ENCODE measurements at regions not wholly inside any gene's neighbourhood (a gene's known extent, or its start where the extent isn't known, plus 50 kb on each side); places are given as distances from the start of the nearest gene placed in this dataset.
A peak's percentile ranks its signal among the peaks of the same experiment; 100 is the strongest.

GRCh38 chr6:84467296-84467695 lies 239.9 kb upstream of the CEP162 start:
- Mint-ChIP-seq H3K27me3 (ENCODE audit: unreplicated experiment) (peaks cover 4% of the 10 kb centered on the region), H3K36me3 (ENCODE audit: unreplicated experiment) (no peaks in the 10 kb centered on the region), H3K4me1 (ENCODE audit: unreplicated experiment) (peaks cover 20% of the 10 kb centered on the region), H3K27ac (ENCODE audit: unreplicated experiment) (no peak overlapping the region), H3K9me3 (ENCODE audit: unreplicated experiment) (no peaks in the 10 kb centered on the region), H3K4me3 (ENCODE audit: unreplicated experiment) (no peak overlapping the region)
- DNase-seq (ENCODE audit: extremely low spot score, unreplicated experiment): no peak
- TF ChIP-seq CTCF (IDR thresholded peaks at IDR 0.05): no peak

GRCh38 chr6:84466511-84466910 lies 239.1 kb upstream of the CEP162 start:
- TF ChIP-seq CTCF (IDR thresholded peaks at IDR 0.05): no peak
- Mint-ChIP-seq H3K4me3 (ENCODE audit: unreplicated experiment) (no peak overlapping the region), H3K27me3 (ENCODE audit: unreplicated experiment) (peaks cover under 1% of the 10 kb centered on the region), H3K9me3 (ENCODE audit: unreplicated experiment) (no peaks in the 10 kb centered on the region), H3K36me3 (ENCODE audit: unreplicated experiment) (no peaks in the 10 kb centered on the region), H3K27ac (ENCODE audit: unreplicated experiment) (no peak overlapping the region), H3K4me1 (ENCODE audit: unreplicated experiment) (peaks cover 25% of the 10 kb centered on the region)
- no peak for DNase-seq (ENCODE audit: extremely low spot score, unreplicated experiment)

GRCh38 chr6:84464471-84464870 lies 237.0 kb upstream of the CEP162 start:
- no peak overlapping the region for H3K4me3 Mint-ChIP-seq (ENCODE audit: unreplicated experiment)
- no peak for DNase-seq (ENCODE audit: extremely low spot score, unreplicated experiment)

GRCh38 chr6:84462698-84463097 lies 235.3 kb upstream of the CEP162 start:
- no peaks in the 10 kb centered on the region for H3K9me3 Mint-ChIP-seq (ENCODE audit: unreplicated experiment)
- peaks cover 28% of the 10 kb centered on the region for H3K4me1 Mint-ChIP-seq (ENCODE audit: unreplicated experiment)
- H3K4me3 Mint-ChIP-seq (ENCODE audit: unreplicated experiment): no peak overlapping the region
- no peaks in the 10 kb centered on the region for H3K36me3 Mint-ChIP-seq (ENCODE audit: unreplicated experiment)
- H3K27me3 Mint-ChIP-seq (ENCODE audit: unreplicated experiment): no peaks in the 10 kb centered on the region
- DNase-seq (ENCODE audit: extremely low spot score, unreplicated experiment): no peak
- no peak for TF ChIP-seq CTCF (IDR thresholded peaks at IDR 0.05)
- peak overlapping the region; percentile 23 for H3K27ac Mint-ChIP-seq (ENCODE audit: unreplicated experiment)

More at GRCh38 chr6:84464471-84464870, 237.0 kb upstream of the CEP162 start:
- H3K9me3 Mint-ChIP-seq (ENCODE audit: unreplicated experiment): no peaks in the 10 kb centered on the region
- no peaks in the 10 kb centered on the region for H3K27me3 Mint-ChIP-seq (ENCODE audit: unreplicated experiment)
- no peaks in the 10 kb centered on the region for H3K36me3 Mint-ChIP-seq (ENCODE audit: unreplicated experiment)
- TF ChIP-seq CTCF (IDR thresholded peaks at IDR 0.05): no peak
- H3K4me1 Mint-ChIP-seq (ENCODE audit: unreplicated experiment): peaks cover 28% of the 10 kb centered on the region
- H3K27ac Mint-ChIP-seq (ENCODE audit: unreplicated experiment): no peak overlapping the region

GRCh38 chr6:84461461-84461860 lies 234.0 kb upstream of the CEP162 start:
- no peak for TF ChIP-seq CTCF (IDR thresholded peaks at IDR 0.05)
- Mint-ChIP-seq H3K4me1 (ENCODE audit: unreplicated experiment) (peaks cover 24% of the 10 kb centered on the region), H3K4me3 (ENCODE audit: unreplicated experiment) (no peak overlapping the region), H3K27me3 (ENCODE audit: unreplicated experiment) (no peaks in the 10 kb centered on the region), H3K27ac (ENCODE audit: unreplicated experiment) (no peak overlapping the region), H3K36me3 (ENCODE audit: unreplicated experiment) (no peaks in the 10 kb centered on the region), H3K9me3 (ENCODE audit: unreplicated experiment) (no peaks in the 10 kb centered on the region)
- no peak for DNase-seq (ENCODE audit: extremely low spot score, unreplicated experiment)

Measured in osteocyte (in vitro differentiated cells).